SK-N-SH (cell line): ENCODE measurements at regions not wholly inside any gene's neighbourhood (a gene's known extent, or its start where the extent isn't known, plus 50 kb on each side); places are given as distances from the start of the nearest gene placed in this dataset.
A peak's percentile ranks its signal among the peaks of the same experiment; 100 is the strongest.

Source experiments
- CTCF ChIA-PET: fragments of 300-600, 350-600 bp; formaldehyde crosslinking; extraction: SDS; loops from one replicate; lab custom pipeline; 2021; lab: Yijun Ruan, JAX
- POLR2A ChIA-PET: fragments of 350-600 bp; sonication (Branson Sonifier 250); formaldehyde crosslinking; extraction: SDS; loops from one replicate; lab custom pipeline; 2020; ENCODE audit warnings: antibody characterized with exemption, inconsistent platforms; lab: Yijun Ruan, JAX
- DNase-seq: peaks from one replicate; pipeline ENCODE4 v3.0.0; 2012
- H2AFZ ChIP-seq: fragments of 200-600 bp; sonication (generic); 2 replicates; pipeline ENCODE4 v1.8.1; 2016; ENCODE audit warnings: antibody characterized with exemption, mild to moderate bottlenecking, low read depth
- H3F3A ChIP-seq: fragments of 200-600 bp; sonication (generic); replicated peaks from 2 replicates; pipeline ENCODE3; 2016; ENCODE audit warnings: antibody characterized with exemption, mild to moderate bottlenecking; ENCODE audit not compliant: insufficient read depth
- H3K27ac ChIP-seq, 2 experiments: fragments of 200-500 bp in 1 of 2; fragments of 200-600 bp in 1 of 2; sonication (Bioruptor generic) in 1 of 2; sonication (generic), shearing (Covaris generic) in 1 of 2; 2 replicates each; pipeline versions ENCODE4 v1.5.1 to v1.6.1; 2014 to 2016; ENCODE audit warnings: low read depth in 2 of 2, inconsistent platforms in 1 of 2, low read length in 1 of 2, mild to moderate bottlenecking in 1 of 2, mixed read lengths in 1 of 2
- H3K27me3 ChIP-seq: fragments of 200-600 bp; sonication (generic), shearing (Covaris generic); 2 replicates; pipeline ENCODE4 v1.6.1; 2016; ENCODE audit warnings: mixed run types; ENCODE audit not compliant: insufficient read depth
- H3K36me3 ChIP-seq, 2 experiments: fragments of 200-500 bp in 1 of 2; fragments of 200-600 bp in 1 of 2; sonication (Bioruptor generic) in 1 of 2; sonication (generic) in 1 of 2; replicated peaks in 1 of 2; 2 replicates each; pipeline versions ENCODE3 to v1.5.1; 2014 to 2016; ENCODE audit warnings: low read length in 1 of 2, mild to moderate bottlenecking in 1 of 2; ENCODE audit not compliant: insufficient read depth in 2 of 2, control insufficient read depth in 1 of 2
- H3K4me1 ChIP-seq, 2 experiments: fragments of 200-500 bp in 1 of 2; fragments of 200-600 bp in 1 of 2; sonication (Bioruptor generic) in 1 of 2; sonication (generic), shearing (Covaris generic) in 1 of 2; 2 replicates each; pipeline versions ENCODE4 v1.5.1 to v1.6.1; 2014 to 2016; ENCODE audit warnings: low read depth in 1 of 2, low read length in 1 of 2, mixed run types in 1 of 2; ENCODE audit not compliant: insufficient read depth in 2 of 2, control insufficient read depth in 1 of 2
- H3K4me2 ChIP-seq: fragments of 200-600 bp; sonication (generic), shearing (Covaris generic); 2 replicates; pipeline ENCODE4 v1.6.1; 2017; ENCODE audit warnings: mixed run types
- H3K4me3 ChIP-seq, 2 experiments: fragments of 200-500 bp in 1 of 2; fragments of 200-600 bp in 1 of 2; sonication (Bioruptor generic) in 1 of 2; sonication (generic), shearing (Covaris generic) in 1 of 2; 2 replicates each; pipeline versions ENCODE4 v1.5.1 to v1.8.1; 2014 to 2016; ENCODE audit warnings: low read depth in 2 of 2, inconsistent platforms in 1 of 2, low read length in 1 of 2, mild to moderate bottlenecking in 1 of 2, mixed read lengths in 1 of 2, moderate library complexity in 1 of 2
- H3K79me2 ChIP-seq: fragments of 200-600 bp; sonication (generic); 2 replicates; pipeline ENCODE4 v1.8.1; 2017; ENCODE audit warnings: mild to moderate bottlenecking; ENCODE audit not compliant: insufficient read depth
- H3K9ac ChIP-seq: fragments of 200-600 bp; sonication (generic); 2 replicates; pipeline ENCODE4 v1.6.1; 2017; ENCODE audit warnings: mixed run types
- H3K9me2 ChIP-seq: fragments of 200-600 bp; sonication (generic); 2 replicates; pipeline ENCODE4 v1.6.1; 2017; ENCODE audit warnings: mixed run types
- H3K9me3 ChIP-seq: fragments of 200-600 bp; sonication (generic); 2 replicates; pipeline ENCODE4 v1.6.1; 2017; ENCODE audit warnings: mixed run types, mild to moderate bottlenecking, moderate library complexity
- H4K20me1 ChIP-seq: fragments of 200-600 bp; sonication (generic); 2 replicates; pipeline ENCODE4 v1.6.1; 2017; ENCODE audit warnings: mild to moderate bottlenecking, mixed run types; ENCODE audit not compliant: insufficient read depth
- CHD2 ChIP-seq: fragments of 150-350 bp; IDR thresholded peaks from 2 replicates; pipeline ENCODE4 v1.6.1; 2018; ENCODE audit warnings: low read length; ENCODE audit not compliant: partially characterized antibody
- EP300 ChIP-seq, 2 experiments: IDR thresholded peaks; 2 replicates each; pipeline versions ENCODE4 v1.4.0 to v1.6.1; 2012; ENCODE audit warnings: borderline replicate concordance in 1 of 2, low read depth in 1 of 2, low read length in 1 of 2
- FOSL2 ChIP-seq: IDR thresholded peaks from 2 replicates; pipeline ENCODE4 v1.4.0; 2012; ENCODE audit warnings: low read depth, mild to moderate bottlenecking, moderate library complexity, borderline replicate concordance
- FOXJ3 ChIP-seq: sonication (generic); formaldehyde crosslinking; IDR thresholded peaks from 2 replicates; pipeline ENCODE4 v1.5.1; 2020; ENCODE audit warnings: mild to moderate bottlenecking, missing genetic modification reagents
- GATA2 ChIP-seq: sonication (generic); formaldehyde crosslinking; IDR thresholded peaks from 2 replicates; pipeline ENCODE4 v1.5.0; 2020; ENCODE audit warnings: mild to moderate bottlenecking, missing genetic modification reagents
- IRF3 ChIP-seq: fragments of 150-350 bp; IDR thresholded peaks from 2 replicates; pipeline ENCODE4 v1.6.1; 2016; ENCODE audit warnings: mild to moderate bottlenecking, low read depth, low read length
- JUND ChIP-seq: IDR thresholded peaks from 2 replicates; pipeline ENCODE4 v1.4.0; 2012
- MAX ChIP-seq: IDR thresholded peaks from 2 replicates; pipeline ENCODE4 v1.4.0; 2012; ENCODE audit warnings: low read depth
- MEF2A ChIP-seq: IDR thresholded peaks from 2 replicates; pipeline ENCODE4 v1.4.0; 2012; ENCODE audit warnings: low read depth, borderline replicate concordance
- MXI1 ChIP-seq: IDR thresholded peaks from 2 replicates; pipeline ENCODE4 v1.6.1; 2012; ENCODE audit warnings: mild to moderate bottlenecking, low read depth, low read length, improper control_type of control experiment
- NFIC ChIP-seq: IDR thresholded peaks from 2 replicates; pipeline ENCODE4 v1.4.0; 2012; ENCODE audit warnings: borderline replicate concordance
- NRF1 ChIP-seq: IDR thresholded peaks from 2 replicates; pipeline ENCODE4 v1.6.1; 2012; ENCODE audit warnings: low read depth, mild to moderate bottlenecking, low read length
- PBX3 ChIP-seq: IDR thresholded peaks from 2 replicates; pipeline ENCODE4; 2012
- POLR2AphosphoS5 ChIP-seq: IDR thresholded peaks from 2 replicates; pipeline ENCODE4 v1.6.1; 2012; ENCODE audit warnings: low read depth, low read length
- RAD21 ChIP-seq: IDR thresholded peaks from 2 replicates; pipeline ENCODE4 v1.6.1; 2012; ENCODE audit warnings: mild to moderate bottlenecking, low read length
- RFX5 ChIP-seq: IDR thresholded peaks from 2 replicates; pipeline ENCODE4 v1.6.1; 2012; ENCODE audit warnings: mild to moderate bottlenecking, improper control_type of control experiment, low read length
- RXRA ChIP-seq: IDR thresholded peaks from 2 replicates; pipeline ENCODE4 v1.4.0; 2012; ENCODE audit warnings: low read depth, mild to moderate bottlenecking, borderline replicate concordance
- TCF12 ChIP-seq: IDR thresholded peaks from 2 replicates; pipeline ENCODE4 v1.4.0; 2012
- YY1 ChIP-seq: IDR thresholded peaks from 2 replicates; pipeline ENCODE4 v1.4.0; 2012; ENCODE audit warnings: low read depth, mild to moderate bottlenecking
- WGBS: methylation state at CpG from one replicate; pipeline ENCODE4 v1.1.6; 2017; ENCODE audit warnings: low lambda C conversion rate; 5-methylcytosine and 5-hydroxymethylcytosine counted together

GRCh38 chr1:228842094-228842775, 107.0 kb downstream of the RHOU start:
- Histone ChIP-seq H3K9me2 (no peaks in the 10 kb centered on the region), H3K27me3 (no peaks in the 10 kb centered on the region), H3K27ac (peak overlapping the region; percentile 24 to 32), H3K4me3 (no peak overlapping the region), H3K9me3 (no peaks in the 10 kb centered on the region), H3K79me2 (no peaks in the 10 kb centered on the region), H3F3A (peaks cover 2% of the 10 kb centered on the region), H3K4me1 (peaks cover 0 to 17% of the 10 kb centered on the region in 2 experiments; a peak in 2 of 4 replicates), H3K9ac (no peak overlapping the region), H2AFZ (no peak overlapping the region), H4K20me1 (no peaks in the 10 kb centered on the region), H3K36me3 (no peaks in the 10 kb centered on the region), H3K4me2 (no peak overlapping the region)
- POLR2A ChIA-PET: no interaction called here
- TF ChIP-seq RXRA (no peak), TCF12 (peak; percentile 55; the same call in 1 of the 2 replicates), FOSL2 (peak; percentile 87), YY1 (no peak), RAD21 (no peak), MEF2A (no peak), POLR2AphosphoS5 (no peak), MAX (no peak), JUND (peak; percentile 76), IRF3 (no peak), FOXJ3 (0 out of 2 replicates have a peak, but pooled peaks have one; percentile 33), GATA2 (CRISPR knock-in tag) (peak; percentile 32), RFX5 (no peak), MXI1 (no peak), NFIC (peak; percentile 28), EP300 (IDR thresholded peaks at IDR 0.05; ENCODE audit: borderline replicate concordance in 1 of 2, low read depth in 1 of 2, low read length in 1 of 2) (0 out of 4 replicates have a peak, but pooled peaks of 1 of the 2 experiments have one; percentile 11), PBX3 (0 out of 2 replicates have a peak, but pooled peaks have one; percentile 30)
- CTCF ChIA-PET: interaction anchor here (1.0 to 1.5 kb wide), 3 partner anchors 9 to 385 kb away, joined by 3 to 4 read pairs (median 3); no protein-coding TSS in a partner anchor
- 20% methylated on average over 6 of the region's 6 CpGs for WGBS
- peak; percentile 45 for DNase-seq

- ChIA-PET CTCF (no interaction called here), POLR2A (no interaction called here)
- no peak overlapping the region for H3K4me3 ChIP-seq
- no peak for TF ChIP-seq CHD2
- no peak for TF ChIP-seq NRF1
- H3F3A ChIP-seq: peaks cover 2% of the 10 kb centered on the region
- DNase-seq: no peak
- no peaks in the 10 kb centered on the region for H3K36me3 ChIP-seq
- no peaks in the 10 kb centered on the region for H3K27me3 ChIP-seq
- 90% methylated on average over 8 of the region's 8 CpGs for WGBS
- H3K9me3 ChIP-seq: no peaks in the 10 kb centered on the region
- H3K27ac ChIP-seq: no peak overlapping the region
- H3K4me2 ChIP-seq: no peak overlapping the region
- H3K79me2 ChIP-seq: no peaks in the 10 kb centered on the region
- no peaks in the 10 kb centered on the region for H4K20me1 ChIP-seq
- H3K9me2 ChIP-seq: no peaks in the 10 kb centered on the region
- peaks cover 0 to 10% of the 10 kb centered on the region in 2 experiments; a peak in 1 of 4 replicates for H3K4me1 ChIP-seq
- H2AFZ ChIP-seq: no peak overlapping the region
- no peak overlapping the region for H3K9ac ChIP-seq
These were observed 109.8 kb downstream of the RHOU start for GRCh38 chr1:228845101-228845500.
